ENCODE measurements at regions not wholly inside any gene's neighbourhood (a gene's known extent, or its start where the extent isn't known, plus 50 kb on each side); places are given as distances from the start of the nearest gene placed in this dataset.

- H3K27ac ChIP-seq (ENCODE audit: low read length) = no peak overlapping the region
- no peaks in the 10 kb centered on the region for H4K20me1 ChIP-seq (ENCODE audit: insufficient read depth, low read length)
- H3K9ac ChIP-seq (ENCODE audit: low read length) = no peak overlapping the region
- H3K79me2 ChIP-seq (ENCODE audit: low read length) = no peaks in the 10 kb centered on the region
- H3K9me3 ChIP-seq (ENCODE audit: insufficient read depth, low read length) = no peaks in the 10 kb centered on the region
- no peak overlapping the region for H2AFZ ChIP-seq (ENCODE audit: low read depth, low read length)
- no peaks in the 10 kb centered on the region for H3K36me3 ChIP-seq (replicated peaks; ENCODE audit: low read depth, low read length)
- H3K27me3 ChIP-seq (ENCODE audit: low read depth, low read length) = peaks cover 6% of the 10 kb centered on the region
- no peak overlapping the region for H3K4me3 ChIP-seq (ENCODE audit: low read length)
- TF ChIP-seq EZH2phosphoT487 (IDR thresholded peaks at IDR 0.05; ENCODE audit: low read depth) = no peak
- TF ChIP-seq, protein P1, sequence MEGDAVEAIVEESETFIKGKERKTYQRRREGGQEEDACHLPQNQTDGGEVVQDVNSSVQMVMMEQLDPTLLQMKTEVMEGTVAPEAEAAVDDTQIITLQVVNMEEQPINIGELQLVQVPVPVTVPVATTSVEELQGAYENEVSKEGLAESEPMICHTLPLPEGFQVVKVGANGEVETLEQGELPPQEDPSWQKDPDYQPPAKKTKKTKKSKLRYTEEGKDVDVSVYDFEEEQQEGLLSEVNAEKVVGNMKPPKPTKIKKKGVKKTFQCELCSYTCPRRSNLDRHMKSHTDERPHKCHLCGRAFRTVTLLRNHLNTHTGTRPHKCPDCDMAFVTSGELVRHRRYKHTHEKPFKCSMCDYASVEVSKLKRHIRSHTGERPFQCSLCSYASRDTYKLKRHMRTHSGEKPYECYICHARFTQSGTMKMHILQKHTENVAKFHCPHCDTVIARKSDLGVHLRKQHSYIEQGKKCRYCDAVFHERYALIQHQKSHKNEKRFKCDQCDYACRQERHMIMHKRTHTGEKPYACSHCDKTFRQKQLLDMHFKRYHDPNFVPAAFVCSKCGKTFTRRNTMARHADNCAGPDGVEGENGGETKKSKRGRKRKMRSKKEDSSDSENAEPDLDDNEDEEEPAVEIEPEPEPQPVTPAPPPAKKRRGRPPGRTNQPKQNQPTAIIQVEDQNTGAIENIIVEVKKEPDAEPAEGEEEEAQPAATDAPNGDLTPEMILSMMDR (IDR thresholded peaks at IDR 0.05; ENCODE audit: low read depth, low read length) = no peak
- no peaks in the 10 kb centered on the region for H3K4me1 ChIP-seq (ENCODE audit: low read length)
- no peak overlapping the region for H3K4me2 ChIP-seq (ENCODE audit: low read length)
Observed at GRCh38 chr10:69728335-69728870, 73.3 kb upstream of the COL13A1 start.

GRCh38 chr10:69729326-69730048, 72.2 kb upstream of the COL13A1 start:
- Histone ChIP-seq H3K4me2 (ENCODE audit: low read length) (no peak overlapping the region), H3K36me3 (replicated peaks; ENCODE audit: low read depth, low read length) (no peaks in the 10 kb centered on the region), H4K20me1 (ENCODE audit: insufficient read depth, low read length) (no peaks in the 10 kb centered on the region), H3K4me3 (ENCODE audit: low read length) (no peak overlapping the region), H3K27ac (ENCODE audit: low read length) (no peak overlapping the region), H2AFZ (ENCODE audit: low read depth, low read length) (no peak overlapping the region), H3K9me3 (ENCODE audit: insufficient read depth, low read length) (no peaks in the 10 kb centered on the region), H3K4me1 (ENCODE audit: low read length) (peaks cover 1% of the 10 kb centered on the region), H3K27me3 (ENCODE audit: low read depth, low read length) (peaks cover 10% of the 10 kb centered on the region), H3K79me2 (ENCODE audit: low read length) (no peaks in the 10 kb centered on the region), H3K9ac (ENCODE audit: low read length) (no peak overlapping the region)
- TF ChIP-seq, protein P1 (IDR thresholded peaks at IDR 0.05; ENCODE audit: low read depth, low read length) = no peak
- no peak for TF ChIP-seq EZH2phosphoT487 (IDR thresholded peaks at IDR 0.05; ENCODE audit: low read depth)

GRCh38 chr10:69730251-69731156, 71.2 kb upstream of the COL13A1 start:
- H3K27ac ChIP-seq (ENCODE audit: low read length) = no peak overlapping the region

More at GRCh38 chr10:69730251-69731156, 71.2 kb upstream of the COL13A1 start:
- Histone ChIP-seq H3K4me2 (ENCODE audit: low read length) (no peak overlapping the region), H2AFZ (ENCODE audit: low read depth, low read length) (no peak overlapping the region), H3K9ac (ENCODE audit: low read length) (no peak overlapping the region), H3K36me3 (replicated peaks; ENCODE audit: low read depth, low read length) (no peaks in the 10 kb centered on the region), H4K20me1 (ENCODE audit: insufficient read depth, low read length) (no peaks in the 10 kb centered on the region), H3K79me2 (ENCODE audit: low read length) (no peaks in the 10 kb centered on the region), H3K4me1 (ENCODE audit: low read length) (peaks cover 8% of the 10 kb centered on the region), H3K9me3 (ENCODE audit: insufficient read depth, low read length) (no peaks in the 10 kb centered on the region), H3K27me3 (ENCODE audit: low read depth, low read length) (peaks cover 11% of the 10 kb centered on the region), H3K4me3 (ENCODE audit: low read length) (no peak overlapping the region)
- TF ChIP-seq, protein P1 (IDR thresholded peaks at IDR 0.05; ENCODE audit: low read depth, low read length) = no peak
- no peak for TF ChIP-seq EZH2phosphoT487 (IDR thresholded peaks at IDR 0.05; ENCODE audit: low read depth)
